Hepatic stellate cell (primary cell): ENCODE measurements at regions not wholly inside any gene's neighbourhood (a gene's known extent, or its start where the extent isn't known, plus 50 kb on each side); places are given as distances from the start of the nearest gene placed in this dataset.
"Not testable (repeated sequence)": the region's sequence is repeated elsewhere in the genome, so short reads cannot be mapped to it uniquely, and the experiment has no call there.

Source experiments
- DNase-seq: peaks from one replicate; pipeline ENCODE4 v3.0.0; 2011; ENCODE audit warnings: low spot score

DNA sequence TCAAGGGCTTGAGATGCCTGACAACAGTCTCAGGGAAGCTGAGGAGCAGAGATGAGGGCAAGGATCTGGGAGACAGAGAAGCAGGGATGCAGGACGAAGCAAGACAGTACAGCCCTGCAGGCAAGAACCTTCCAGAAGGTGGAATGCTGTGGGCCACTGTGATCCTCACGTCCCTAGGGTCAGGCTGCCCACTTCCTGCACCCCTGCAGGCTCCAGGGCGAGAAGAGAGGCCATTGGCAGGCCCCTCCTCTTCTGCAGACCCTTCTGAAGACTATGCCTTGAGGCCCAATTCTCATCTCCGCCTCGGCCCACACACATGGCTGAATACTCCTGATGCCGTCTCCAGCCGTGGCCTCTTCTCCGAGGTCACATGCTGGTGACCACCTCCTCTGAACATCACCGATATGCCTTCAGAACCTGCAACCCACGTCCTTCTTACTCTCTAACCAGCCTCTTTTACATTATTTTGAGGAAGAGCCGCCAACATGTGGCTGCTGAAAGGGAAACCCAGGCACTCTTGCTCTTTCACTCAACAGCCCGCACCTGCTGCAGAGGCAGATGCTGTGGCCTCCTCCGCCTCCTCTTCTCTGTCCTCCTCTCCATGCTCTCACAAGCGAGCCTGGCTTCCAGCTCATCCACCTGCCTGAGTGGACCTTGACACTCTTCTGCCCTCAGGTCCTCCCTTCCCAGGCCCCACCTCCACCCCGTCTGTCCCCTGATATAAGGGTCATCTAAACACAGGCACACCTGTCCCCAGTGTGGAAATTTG, 181.5 kb downstream of the IRX2 start:
- no peak for DNase-seq

DNA sequence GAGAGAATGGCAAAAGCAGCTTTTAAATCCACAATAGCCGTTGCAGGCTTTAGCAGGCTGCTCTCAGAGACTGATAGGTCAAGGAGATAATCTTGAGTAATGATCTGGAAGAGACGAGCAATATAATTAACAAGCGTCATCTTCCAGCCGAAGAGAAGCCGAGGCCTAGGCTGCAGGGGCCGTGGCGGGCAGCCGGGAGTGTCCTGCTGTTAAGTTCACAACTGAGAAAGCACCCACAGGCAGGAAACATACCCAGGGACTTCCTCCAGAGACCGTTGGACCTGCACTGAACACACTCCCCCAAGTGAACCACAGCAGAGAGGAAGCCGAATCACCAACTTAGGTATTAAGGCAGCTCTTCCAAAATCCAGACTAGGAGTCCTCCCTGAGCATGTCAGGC, 182.3 kb downstream of the IRX2 start:
- no peak for DNase-seq

DNA sequence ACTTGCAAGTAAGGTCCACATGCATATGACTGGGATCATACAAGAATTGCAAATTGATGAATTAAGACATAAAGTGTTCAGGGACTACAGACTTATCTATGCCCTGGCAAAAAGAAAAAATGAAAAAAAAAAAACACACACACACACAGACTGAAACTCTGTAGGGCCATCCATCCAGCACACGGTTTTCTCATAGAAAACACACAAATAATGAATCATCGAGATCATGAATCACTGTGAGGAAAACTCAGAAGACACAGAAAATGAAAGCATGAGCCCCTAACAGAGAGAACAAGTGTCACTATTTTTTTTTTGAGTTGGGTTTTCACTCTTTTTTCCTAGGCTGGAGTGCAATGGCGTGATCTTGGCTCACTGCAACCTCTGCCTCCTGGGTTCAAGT, 185.2 kb downstream of the IRX2 start:
- DNase-seq: no peak

DNA sequence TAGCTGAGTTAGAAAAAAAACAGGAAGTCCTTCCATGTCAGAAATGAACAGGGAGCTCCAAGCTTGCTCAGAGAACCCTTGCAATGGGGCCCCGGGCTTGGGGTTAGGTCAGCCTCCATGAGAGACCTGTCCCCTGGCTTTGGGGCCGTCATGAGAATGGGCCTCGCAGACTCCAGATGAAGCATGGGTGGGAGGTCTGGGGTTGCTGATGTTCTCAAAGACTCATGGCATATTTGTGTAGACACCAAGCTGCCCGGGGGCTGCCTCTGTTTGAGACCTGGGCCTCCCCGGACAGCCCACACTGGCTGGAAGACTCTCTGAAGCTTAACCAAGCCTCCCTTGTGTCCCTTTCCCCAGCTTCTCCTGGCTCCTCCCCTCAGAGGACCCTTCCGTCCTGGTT, 186.3 kb downstream of the IRX2 start:
- DNase-seq: no peak

DNA sequence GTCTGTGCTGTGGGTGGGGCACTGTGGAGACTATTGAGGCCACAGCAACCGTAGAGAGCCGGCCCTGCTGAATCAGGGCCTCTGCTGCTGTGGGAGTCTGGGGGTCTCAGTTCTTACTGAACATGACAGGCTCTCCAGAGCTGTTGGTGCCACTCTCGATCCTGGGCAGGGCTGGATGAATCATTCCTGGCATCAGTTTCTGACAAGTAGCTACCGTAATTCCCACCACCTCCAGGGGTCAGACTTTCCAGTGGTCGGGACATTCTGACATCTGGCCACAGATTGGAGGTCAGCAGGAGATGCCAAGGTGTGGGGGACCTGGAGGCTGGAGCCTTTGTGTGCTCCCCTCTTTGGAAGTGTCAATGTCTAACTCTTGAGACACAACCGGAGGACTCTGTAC, 188.4 kb downstream of the IRX2 start:
- no peak for DNase-seq

- no peak for DNase-seq
Measured at GRCh38 chr5:2562036-2562435, 189.4 kb downstream of the IRX2 start.

DNA sequence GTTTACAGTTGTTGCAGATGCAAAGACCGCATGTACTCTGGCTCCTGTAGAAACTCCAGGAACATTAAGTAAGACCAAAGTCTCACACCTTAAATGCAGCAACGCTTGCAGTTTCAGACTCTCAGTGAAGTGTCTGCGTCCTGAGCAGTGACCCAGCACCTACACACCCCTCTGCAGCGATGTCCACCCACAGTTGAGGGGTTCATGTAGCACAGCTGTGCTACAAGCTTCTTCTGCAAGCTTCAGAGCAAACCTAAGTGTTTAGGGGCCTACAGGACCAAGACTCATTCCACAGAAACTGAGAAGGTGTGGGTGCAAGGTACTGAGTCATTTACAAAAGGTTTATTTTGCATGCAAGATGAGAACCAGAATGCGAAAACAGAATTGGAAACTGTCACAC, 191.0 kb downstream of the IRX2 start:
- no peak for DNase-seq

DNA sequence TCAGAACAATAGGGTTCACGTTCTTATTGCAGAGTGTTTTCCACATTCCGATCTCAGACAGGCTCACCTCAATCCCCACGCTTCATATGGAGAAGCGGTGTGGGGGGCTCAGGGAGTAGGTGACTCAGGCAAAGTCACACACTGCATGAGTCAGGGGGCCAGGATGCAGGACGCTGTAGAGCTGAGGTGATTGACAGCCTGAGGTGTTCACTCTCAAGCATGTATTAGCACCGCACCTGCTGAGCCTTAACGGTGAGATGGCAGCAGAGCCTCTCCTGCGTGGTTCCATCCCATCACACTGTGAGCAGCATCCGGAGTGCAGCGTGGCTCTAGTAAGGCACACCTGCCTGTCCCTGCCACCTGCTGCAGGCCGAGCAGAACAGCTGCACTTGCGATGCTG, 194.0 kb downstream of the IRX2 start:
- DNase-seq: no peak

DNA sequence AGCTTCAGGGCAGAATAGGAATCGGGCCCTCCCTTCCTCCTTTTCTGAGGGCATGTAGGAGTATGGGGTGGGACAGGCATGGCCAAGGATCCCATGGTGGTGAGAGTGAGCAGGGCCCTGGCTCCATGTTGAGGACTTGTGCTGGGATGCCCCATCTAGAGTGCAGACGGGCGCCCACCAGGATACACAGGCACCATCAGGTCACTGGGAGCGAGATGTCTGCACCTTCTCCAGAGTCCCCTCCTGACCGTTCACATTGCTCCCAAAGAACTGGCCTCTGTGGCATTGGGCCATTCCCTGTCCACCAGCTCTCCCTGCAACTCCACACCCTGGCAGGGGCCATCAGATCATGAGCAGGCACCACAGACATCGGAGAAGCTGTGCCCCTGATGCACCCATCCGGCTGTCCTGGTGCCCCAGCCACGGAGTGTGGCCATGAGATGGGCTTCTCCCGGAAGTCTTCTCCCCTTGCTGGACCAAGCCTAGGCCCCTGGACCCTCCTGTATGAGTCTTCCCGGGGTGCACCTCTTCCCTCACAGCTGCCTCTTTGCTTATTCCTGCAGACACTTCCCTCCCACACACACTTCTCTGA, 195.0 kb downstream of the IRX2 start:
- no peak for DNase-seq

- DNase-seq: no peak
Measured at GRCh38 chr5:2553611-2554010, 197.9 kb downstream of the IRX2 start.

- no peak for DNase-seq
Measured at GRCh38 chr5:2550509-2550908, 201.0 kb downstream of the IRX2 start.

GRCh38 chr5:2549900-2550299, 201.6 kb downstream of the IRX2 start:
- DNase-seq: no peak

DNA sequence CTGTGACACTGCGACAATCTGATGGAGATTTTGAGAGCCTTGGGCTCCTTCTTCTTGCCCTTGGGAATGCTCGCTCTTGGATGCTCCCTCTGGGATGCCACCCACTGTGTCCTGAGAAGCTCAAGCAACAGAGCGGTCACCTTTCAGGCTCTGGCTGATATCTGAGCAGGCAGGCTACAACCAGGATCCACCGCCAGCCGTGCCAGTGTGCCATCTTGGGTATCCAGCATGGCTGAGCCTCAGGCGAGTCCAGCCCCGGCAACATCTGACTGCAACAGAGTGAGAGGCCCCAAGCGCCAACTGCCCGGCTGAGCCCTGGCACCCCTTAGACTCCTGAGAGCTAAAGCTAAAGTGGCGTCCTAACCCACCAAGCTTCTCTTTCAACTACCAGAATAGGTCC, 202.1 kb downstream of the IRX2 start:
- no peak for DNase-seq

- DNase-seq: no peak
Measured at GRCh38 chr5:2546938-2547337, 204.5 kb downstream of the IRX2 start.

DNA sequence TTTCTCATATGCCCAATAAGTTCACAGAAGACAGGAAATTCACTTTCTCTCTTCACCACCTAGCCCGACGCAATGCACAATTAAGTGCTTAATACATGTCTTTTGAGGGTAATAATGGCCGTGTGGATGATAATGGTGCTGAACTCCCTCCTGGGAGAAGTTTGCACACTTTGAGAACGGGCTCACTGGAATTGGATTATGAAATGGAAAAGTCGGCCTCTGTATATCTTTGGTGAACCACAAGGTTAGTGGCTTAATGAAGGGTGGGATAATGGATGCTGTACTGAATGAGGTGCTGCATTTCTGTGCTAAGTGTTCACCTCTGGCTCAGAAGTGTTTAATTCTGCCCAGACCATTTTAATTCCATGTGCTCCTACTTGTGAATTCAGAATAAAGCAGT, 207.5 kb downstream of the IRX2 start:
- no peak for DNase-seq

GRCh38 chr5:2542821-2543220, 208.7 kb downstream of the IRX2 start:
- no peak for DNase-seq

GRCh38 chr5:2542026-2542425, 209.5 kb downstream of the IRX2 start:
- DNase-seq: no peak

DNA sequence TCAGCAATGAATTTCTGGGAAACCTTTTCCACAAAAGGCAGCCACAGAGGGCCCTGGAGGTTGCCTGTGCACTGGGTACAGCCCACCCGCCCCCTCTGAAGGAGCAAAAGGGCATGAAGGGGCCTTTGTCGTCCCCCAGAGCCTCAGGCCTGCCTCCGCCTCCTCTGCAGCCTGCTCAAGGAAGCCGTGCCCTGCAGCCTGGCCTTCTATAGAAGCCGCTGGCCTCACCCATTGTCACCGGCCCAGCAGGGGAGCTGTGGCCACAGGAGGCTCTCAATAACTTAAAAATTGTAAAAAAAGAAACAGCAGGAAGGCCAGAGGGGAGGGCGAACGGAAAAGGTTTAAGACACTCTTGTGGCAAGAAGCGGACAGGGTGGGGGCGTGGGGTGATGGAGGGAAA, 213.3 kb downstream of the IRX2 start:
- DNase-seq: no peak

- no peak for DNase-seq
Measured at GRCh38 chr5:2537378-2538145, 213.9 kb downstream of the IRX2 start.

- DNase-seq: no peak
Measured at GRCh38 chr5:2536632-2537377, 214.7 kb downstream of the IRX2 start.

DNA sequence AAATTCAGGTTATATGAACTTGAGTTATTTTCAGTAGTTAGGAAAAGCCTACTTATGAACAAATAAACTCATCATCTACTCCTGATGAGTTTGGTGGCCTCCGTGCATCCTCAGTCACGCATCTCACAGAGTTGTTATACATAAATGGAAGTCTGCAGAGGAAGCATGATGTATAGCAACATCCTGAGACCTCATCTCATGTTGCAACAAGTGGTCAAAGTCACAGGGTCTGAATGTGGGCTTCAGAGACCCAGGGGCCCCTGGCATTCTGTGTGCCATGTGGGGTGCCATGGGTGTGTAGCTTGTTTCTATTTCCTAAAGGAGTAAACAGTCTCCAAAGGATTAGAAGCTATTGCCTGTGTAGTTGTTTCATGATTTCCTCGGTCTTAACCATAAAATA, 216.5 kb downstream of the IRX2 start:
- DNase-seq: no peak

- DNase-seq: no peak
Measured at GRCh38 chr5:2534251-2534650, 217.2 kb downstream of the IRX2 start.

DNA sequence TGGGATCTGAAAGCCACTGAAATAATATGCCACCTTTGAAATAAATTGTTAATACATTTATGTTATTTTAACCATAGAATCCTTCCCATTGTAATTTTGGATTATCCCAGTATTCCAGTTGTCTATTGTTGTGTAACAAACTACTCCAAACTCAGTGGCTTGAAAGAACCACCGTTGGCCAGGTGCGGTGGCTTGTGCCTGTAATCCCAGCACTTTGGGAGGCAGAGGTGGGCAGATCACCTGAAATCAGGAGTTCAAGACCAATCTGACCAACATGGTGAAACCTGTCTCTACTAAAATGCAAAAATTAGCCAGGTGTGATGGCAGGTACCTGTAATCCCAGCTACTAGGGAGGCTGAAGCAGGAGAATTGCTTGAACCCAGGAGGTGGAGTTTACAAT, 217.6 kb downstream of the IRX2 start:
- not testable (repeated sequence) for DNase-seq
